Activated CD4-positive, CD25-positive, alpha-beta regulatory T cell treated with anti-CD3 and anti-CD28 coated beads, Interleukin-2, amount 50 U/mL, for 24 hours (primary cell): ENCODE measurements at regions not wholly inside any gene's neighbourhood (a gene's known extent, or its start where the extent isn't known, plus 50 kb on each side); places are given as distances from the start of the nearest gene placed in this dataset.
"Not testable (repeated sequence)": the region's sequence is repeated elsewhere in the genome, so short reads cannot be mapped to it uniquely, and the experiment has no call there.

Source experiments
- ATAC-seq, 2 donors: fragments of 150-1000 bp; cut with Tn5 transposase; one replicate each; pipeline ENCODE4 v1.10.0; 2021; ENCODE audit warnings: mild to moderate bottlenecking in 1 of 2, moderate library complexity in 1 of 2

DNA sequence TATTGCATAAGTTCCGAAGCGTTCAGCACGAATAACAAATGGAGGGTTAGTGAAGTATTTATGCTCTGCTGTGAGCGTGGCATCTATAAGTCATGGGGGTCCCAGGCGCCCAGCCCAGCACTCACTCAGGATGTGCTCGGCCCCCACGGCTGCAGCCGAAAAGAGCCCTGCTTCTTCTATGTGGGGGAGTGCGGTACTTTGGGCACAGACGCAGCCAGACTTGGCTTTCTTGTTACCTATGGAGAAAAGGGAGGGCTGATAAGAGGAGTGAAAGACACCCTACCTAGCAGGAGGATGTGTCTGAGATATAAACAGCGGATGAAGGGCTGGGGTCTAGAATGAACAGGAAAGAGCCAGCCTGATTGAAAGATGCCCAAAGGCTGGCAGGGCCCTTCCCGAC lies 51.4 kb downstream of the MRPL36 start:
- no peak for ATAC-seq

DNA sequence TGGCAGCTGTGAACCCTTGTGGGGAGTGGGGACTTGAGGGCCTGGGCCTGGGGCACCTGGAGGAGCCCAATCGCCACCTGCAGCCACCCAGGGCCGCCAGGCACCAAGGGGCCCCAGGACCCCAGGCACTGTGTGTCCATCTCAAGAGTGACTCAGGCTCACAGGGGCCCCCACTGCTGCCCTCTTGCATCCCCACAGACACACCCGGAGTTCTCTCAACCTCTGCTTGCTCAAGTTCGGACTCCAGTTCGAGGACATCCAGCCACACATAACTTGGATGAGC lies 51.9 kb downstream of the MRPL36 start:
- ATAC-seq: no peak

DNA sequence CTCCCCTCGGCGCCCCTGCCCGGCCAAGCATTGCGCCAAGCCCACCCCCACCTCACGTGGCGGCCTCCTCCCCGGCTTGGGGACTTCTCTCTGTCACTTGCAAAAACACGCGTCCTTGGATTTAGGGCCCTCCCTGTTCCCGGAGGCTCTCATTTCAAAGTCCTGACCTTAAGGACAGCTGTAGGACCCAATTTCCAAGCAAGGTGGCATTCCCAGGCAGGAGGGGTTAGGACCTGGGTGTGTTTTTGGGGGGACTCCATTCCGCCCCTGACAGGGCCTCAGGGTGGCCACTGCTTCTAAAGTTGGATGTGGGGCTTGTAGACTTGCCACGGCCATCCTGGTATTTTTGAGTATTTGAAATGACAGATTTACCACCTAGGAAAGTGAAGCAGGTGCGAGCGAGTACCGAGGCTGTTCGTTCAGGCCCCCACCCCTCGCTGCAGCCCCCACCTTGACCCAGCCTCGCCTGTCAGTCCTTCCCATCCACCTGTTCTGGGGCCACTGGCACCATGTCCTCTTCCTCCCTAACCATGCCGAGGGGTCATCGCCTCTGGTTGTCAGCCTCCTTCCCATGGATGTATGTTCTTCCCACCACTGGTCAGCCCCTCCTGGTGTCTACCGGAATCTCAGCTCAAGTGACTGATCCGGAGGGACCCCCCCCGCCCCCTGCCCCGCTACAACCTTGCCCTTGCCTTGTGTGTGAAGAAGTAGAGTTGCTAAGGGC lies 52.4 kb downstream of the MRPL36 start:
- no peak for ATAC-seq

DNA sequence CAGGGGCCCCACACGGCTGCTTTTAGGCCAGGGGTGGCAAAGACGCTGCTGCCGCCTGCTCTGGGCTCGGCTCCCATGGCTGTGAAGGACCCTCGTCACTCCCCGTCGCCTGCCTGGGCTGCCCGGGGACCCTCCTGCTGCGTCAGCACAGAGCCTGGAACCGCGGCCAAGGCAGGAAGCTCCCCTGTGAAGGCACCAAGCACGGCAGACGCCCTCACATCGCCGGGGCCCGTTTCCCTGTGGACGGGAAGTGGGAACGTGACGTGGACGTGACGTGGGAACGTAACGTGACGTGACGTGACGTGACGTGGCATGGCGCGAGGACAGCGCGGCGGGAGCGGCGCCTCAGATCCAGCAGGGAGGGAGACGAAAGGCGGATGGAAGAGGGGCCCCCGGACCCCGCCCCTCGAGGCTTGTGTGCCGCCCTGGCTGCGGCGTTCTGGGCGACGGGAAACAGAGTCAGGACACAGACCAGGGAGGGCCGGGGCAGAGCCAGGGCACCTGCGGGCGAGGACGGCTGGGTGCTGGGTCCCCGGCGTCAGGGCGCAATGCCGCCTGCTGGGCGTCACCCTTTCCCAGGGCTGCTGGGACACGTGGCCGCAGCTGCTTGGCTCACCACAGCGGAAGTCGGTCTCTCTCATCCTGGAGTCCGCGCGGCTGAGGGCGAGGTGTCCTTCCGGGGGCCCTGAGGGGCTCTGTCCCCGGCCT lies 53.1 kb downstream of the MRPL36 start:
- ATAC-seq: no peak

DNA sequence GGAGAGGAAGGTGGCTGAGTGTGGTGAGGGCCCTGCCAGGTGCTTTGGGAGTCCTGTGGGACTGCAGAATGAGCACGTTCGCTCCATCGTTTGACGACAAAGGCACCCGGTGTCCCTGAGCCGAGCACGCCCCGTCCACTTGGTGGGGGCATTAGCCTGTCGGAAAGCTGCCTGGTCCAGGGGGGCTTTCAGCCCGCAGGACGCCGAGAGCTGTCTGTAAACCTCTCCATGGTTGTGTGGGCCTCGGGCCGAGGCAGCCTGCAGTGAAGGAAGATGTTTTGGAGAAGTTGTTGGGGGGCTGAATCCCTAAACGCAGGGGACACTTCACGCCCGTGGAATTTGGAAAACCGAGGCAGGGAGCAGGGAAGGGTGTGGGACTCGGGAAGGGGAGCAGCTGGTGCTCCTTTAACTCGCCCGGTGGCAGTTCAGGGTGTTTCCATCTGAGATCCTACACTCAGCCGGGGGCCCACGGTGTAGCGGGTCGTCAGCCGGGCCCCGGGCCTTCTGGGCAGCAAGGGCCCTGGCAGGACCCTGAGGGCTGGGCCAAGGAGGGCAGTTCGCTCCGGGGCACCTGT lies 53.8 kb downstream of the MRPL36 start:
- ATAC-seq: no peak

DNA sequence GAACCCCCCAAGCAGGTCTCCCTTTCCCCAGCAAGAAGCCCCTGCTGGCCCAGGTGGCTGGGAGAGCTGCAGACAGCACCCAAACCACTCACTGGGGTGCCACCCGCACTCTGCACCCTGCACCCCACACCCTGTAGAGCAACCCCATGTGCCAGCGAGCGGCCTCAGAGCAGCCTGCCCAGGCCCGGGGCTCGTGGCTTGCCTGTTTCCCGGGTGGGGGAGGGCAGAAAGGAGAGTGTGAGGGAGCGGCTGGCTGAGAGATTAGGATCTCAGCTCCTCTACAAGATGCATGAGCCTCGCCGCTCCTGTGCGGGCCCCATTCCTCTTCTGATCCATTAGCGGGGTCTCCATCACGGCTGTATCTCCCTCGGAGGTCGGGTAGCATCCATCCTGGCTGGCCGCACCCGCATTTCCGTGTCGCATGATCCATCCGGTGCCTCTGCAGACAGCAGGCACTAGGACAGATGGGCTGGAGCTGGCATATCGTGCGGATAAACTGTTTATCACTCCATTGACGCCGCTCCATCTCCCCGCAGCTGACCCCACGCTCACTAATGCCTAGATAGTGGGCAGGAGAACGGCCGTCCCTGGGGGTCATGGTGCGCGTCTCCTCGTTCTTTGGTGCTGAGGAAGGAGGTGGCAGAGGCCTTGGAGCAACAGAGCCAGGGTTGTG lies 54.4 kb downstream of the MRPL36 start:
- ATAC-seq: no peak

DNA sequence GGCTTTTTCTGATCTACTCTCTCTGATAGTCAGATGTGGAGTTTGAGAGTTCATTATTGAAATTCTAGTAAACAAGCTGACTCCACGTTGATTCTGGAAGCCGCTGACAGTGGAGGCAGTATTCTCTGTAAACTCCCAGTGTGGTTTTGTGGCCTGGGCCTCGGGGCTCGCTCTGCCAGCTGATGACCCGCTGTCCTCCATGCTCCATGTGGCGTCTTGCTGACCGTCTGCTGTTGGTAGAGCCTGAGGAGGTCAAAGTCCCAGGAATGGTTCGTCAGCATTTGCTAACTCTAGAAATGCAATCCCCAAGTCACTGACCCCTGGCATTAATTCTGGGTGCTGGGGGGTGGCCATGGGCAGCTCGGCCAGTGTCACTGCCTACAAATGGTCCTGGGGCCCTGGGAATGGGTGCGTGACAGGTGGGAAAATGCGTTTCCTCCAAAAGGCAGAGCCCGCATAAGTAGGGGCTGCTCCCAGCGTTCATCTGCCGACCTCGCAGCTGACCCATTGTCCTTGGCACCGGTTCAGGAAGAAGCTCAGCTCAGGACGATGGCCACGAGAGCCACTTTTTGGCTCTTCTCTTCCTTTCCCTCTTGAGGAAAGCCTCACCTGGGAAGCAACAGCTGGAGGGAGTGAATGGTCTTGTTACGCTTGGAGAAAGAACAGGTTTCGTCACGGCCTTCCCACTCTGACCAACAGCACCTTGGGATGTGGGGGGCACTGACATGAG lies 55.1 kb downstream of the MRPL36 start:
- no peak for ATAC-seq

DNA sequence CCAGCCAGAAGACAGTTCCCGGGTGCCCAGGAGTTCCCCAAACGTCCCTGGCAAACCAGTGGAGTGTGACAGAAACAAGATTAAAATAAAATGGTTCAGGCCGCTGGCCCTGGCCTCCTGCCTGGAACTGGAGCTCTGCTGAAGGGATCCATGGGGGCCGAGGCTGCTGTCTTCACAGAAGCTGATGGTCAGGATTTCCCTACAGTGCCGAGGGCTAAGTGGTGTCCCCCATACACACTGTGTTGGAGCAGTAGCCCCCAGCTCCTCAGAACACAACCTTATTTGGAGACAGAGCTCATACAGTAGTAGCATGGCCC lies 55.9 kb downstream of the MRPL36 start:
- no peak for ATAC-seq

DNA sequence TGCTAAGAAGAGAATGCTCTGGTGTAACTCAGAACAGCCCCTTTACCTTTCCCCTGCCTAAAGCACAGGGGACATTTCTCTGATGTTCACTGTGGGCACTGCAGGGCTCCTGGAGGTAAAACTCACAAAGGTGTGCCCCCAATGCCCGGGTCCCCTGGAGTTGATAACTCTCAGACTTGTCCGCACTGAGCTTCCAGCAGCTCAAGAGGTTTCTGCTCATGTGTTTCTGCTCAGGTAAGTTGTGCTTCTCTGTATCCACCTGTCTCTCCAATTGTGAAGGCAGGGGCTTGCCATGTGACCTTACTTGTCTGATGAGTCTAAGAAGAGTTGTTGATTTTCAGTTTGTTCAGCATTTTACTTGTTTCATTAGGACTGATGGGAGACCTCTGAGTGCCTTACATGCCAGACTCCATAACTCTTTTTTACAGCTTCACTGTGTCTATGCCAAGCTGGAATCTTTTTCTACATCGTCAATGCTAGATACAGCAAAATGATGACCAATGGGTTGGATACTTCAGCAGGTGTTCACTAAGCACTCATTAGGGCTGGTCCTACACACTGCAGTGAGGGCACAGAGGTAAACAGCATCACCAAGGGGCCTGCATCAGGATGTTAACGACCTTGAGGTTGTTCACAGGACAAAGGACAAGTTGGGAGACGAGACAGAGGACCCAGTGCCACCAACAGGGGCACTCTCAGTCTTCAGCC lies 56.4 kb downstream of the MRPL36 start:
- ATAC-seq: no peak

DNA sequence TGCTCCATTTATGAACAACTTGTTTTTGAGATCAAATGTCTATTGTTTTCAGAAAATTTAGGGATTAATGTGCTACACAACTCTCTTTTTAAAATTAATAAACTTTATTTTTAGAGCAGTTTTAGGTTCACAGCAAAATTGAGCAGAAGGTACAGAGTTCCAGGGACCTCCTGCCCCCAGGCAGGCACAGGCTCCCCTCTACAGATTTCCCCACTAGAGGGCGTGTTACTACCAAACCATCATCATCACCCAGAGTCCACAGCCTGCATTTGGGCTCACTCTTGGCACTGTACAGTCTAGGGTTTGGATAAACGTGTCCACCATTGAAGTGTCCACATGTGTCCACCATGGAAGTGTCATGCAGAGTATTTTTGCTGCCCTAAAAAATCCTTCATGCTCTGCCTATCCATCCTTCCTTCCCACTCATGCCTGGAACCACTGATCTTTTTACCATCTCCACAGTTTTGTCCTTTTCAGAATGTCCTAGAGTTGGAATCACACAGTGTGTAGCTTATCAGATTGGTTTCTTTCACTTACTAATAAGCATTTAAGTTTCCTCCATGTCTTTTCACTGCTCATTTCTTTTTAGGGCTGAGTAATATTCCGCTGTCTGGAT lies 61.7 kb downstream of the MRPL36 start:
- ATAC-seq: peak; percentile 55 to 76

DNA sequence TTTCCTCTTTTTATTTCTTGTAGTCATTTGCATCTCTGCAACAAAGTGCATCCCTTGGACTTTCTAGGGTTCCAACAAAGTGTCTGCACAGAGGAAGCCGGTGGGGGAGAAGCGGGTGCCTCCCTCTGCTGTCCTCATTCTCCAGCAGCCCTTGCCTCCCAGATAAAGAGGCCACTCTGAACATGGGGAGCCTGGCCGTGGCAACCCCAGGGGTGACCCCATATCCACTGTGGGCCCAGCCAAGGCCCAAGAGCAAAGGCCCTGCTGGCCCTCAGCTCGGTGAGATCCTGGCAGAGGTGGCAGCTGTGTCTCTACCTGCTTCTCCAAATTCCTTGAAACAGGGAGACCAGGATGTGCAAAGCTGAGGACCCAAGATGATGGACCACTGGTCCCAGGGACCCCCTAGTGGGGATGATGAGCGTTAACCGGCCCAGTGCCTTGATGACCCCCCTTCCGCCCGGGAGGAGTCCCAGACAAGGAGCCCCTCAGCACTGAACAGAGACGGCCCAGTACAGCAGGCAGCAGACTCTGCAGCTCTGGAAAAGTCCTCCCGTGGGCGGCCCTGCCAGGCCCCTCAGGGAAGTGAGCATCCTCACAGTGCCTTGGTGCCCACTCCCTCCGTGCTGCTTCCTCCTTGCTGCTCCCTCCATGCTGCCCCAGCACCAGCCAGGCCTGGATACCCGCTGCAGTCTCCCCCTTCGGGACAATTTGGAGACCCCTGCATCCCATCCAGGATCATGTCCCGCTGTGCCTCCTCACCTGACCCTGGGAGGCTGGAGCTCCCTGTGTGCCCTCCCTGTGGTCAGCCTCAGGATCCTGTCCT lies 62.5 kb downstream of the MRPL36 start:
- no peak for ATAC-seq

DNA sequence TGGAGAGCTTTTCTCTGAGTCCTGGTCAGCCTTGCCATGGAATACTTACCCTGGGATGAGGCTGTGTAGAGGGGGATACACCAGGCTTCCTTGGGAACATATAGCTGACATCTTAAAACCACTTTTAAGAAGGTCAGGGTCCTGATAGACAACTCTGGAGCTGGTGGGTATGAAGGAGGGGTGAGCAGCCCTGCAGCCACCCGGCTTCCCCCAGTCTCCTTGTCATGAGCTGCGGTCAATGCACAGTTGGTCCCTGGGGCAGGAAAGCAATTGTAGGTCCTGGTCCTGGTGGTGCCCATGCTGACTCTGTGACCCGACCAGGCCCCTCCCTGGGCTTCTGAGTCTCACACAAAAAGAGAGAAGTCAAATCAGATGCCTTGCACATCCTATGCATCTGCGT lies 63.6 kb downstream of the MRPL36 start:
- ATAC-seq: no peak

DNA sequence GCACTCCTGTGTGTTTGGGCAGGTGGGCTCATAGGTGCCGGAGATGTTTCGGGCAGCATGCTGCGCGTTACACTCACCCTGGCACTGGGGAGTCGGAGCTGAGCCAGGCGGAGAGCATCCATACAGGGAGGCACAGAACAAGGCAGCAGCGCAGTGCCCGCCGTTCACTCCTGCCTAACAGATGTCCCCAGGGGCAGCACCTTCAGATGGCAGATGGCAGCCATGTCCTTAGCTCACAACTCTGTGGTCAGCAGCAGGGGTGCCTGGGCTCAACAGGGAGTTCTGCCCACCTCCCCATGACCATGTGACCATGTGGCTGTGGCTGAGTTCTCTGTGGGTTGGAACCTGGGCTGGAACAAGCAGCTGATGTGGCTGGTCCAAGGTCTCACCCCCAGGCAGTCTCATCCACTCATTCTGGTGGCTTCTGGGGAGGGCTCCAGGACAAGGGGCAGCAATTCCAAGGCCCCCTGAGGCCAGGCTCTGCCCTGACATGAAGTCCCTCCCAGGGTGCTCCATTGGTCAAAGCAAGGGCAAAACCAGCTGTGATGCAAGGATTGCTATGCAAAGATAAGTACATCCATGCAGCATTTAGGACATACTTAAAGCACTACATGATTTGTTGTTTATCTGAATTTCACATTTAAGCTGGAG lies 64.2 kb downstream of the MRPL36 start:
- no peak for ATAC-seq

DNA sequence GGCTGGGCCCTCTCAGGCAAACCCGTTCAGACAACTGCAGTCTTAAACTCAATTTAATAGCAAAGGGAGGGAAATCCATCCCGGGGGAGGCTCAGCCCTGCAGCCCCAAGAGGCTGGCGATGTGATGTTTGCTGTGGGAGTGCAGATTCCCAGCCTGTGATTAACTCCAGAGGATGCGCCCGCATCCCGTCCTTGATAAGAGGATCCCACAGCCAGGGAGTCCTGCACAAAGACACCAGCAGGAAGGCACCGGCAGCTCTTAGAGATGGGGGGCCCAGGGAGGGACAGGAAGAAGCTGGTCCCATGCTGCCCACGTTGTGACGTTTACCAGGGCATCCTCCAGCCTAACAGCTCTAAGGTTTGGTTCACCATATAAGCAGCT lies 64.7 kb downstream of the MRPL36 start:
- ATAC-seq: no peak

DNA sequence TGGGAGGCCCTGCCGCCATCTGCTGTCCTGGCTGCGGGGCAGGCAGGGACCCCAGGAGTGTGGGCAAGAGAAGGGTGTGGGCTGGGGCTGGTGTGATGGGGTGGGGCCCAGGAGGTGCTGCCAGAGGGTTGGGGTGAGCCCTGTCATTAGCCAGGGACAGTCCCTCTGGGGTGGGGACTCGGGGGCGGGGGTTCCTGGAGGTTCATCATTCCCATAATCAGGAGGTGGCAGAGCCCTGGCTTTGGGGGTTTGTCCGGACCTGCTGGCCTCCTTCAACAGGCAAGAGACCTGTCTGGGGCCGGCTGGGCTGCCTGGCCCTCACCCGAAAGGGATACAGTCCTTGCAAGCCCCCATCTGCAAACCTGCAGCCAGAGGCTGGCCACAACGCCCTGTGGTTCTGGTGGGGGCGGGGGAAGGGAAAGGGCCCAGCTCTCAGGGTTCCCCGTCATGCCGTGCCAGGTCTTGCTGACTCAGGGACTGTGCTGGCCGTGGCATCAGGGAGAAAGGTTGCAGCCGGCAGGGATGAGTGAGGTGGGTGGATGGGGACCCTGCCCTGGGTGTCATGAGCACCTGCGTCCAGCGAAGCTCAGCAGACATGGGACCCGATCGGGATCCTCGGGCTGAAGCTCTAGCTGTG lies 65.2 kb downstream of the MRPL36 start:
- ATAC-seq: no peak

DNA sequence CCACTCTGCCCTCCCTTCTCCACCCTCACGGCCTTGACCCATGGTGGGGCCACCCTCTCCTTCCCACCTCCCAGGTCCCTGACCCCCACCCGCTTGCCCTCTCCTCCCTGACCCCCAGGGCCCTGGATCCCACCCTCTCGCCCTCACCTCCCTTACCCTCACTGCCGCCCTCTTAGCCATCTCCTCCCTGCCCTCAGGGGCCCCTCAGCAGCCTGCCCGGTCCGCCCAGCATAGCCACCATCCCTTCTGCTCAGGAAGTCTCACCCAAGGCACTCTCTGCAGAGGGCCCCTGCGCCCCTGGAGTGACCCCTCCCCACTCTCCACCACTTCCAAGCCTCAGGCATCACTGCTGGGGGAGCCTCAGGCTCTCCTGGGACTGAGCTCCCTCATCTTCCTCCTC lies 66.3 kb downstream of the MRPL36 start:
- ATAC-seq: no peak

DNA sequence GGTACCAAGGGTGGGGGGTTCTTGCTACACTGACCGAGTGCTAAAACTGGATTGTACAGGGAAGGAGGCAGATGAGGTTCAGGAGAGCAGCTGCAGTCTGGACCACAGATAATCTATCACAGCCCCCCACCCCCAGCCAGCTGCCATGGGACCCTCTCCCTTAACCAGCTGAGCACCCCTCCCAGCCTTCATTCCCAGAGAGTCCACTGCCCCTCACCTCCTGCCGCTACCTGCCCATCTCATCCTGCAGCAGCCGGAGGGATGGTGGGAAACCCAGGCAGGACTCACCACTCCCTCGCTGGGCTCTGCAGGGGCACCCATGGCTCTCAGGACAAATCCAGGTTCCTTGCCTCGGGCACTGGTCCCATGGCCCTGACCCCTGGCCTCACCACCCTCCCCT lies 66.7 kb downstream of the MRPL36 start:
- no peak for ATAC-seq

DNA sequence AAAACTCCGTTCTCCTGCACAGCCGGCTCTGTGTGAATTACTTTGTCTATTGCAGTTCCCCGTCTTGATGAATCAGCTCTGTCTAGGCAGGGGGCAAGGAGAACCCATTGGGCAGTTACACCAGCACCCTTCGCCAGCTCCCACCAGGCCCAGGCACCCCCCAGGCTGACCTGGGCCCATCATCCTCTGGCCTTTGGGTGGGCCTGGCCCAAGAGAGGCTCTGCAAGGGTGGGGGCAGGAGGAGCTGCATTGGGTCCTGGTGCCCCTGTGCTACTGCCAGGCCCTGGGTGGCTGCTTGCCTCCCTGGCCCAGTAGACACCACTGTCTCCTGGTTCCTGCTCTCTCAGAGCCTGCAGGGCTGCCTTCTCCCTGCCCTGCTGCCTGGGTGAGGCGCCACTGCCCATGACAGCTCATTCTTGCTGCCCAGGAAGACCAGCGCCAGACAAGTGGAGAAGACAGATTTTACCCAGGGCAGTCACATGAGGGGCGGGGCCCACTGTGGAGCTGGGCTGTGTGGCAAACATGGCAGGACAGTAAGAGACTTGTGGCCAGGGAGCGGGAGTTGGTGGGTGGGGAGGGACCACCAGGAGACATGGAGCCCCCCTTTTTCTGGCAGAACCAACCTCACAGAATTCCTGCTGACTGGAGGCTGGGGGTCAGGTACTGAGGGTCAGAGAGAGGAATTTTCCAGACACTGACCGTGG lies 67.2 kb downstream of the MRPL36 start:
- ATAC-seq: no peak

DNA sequence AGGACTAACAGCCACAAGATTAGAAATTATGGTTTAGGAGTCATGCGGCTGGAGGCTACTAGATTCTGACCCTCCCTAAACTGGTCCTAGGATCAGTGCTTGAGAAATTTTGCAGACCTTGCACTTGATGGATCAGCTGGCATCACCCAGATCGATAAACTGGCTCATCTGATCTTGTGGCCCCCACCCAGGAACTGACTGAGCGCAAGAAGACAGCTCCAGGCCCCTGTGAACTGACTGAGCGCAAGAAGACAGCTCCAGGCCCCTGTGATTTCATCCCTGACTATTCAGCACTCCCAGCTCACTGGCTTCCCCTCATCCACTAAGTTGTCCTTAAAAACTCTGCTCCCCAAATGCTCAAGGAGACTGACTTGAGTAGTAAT lies 67.8 kb downstream of the MRPL36 start:
- ATAC-seq: not testable (repeated sequence)
